Lung (tissue), 11 donors: ENCODE measurements at regions not wholly inside any gene's neighbourhood (a gene's known extent, or its start where the extent isn't known, plus 50 kb on each side); places are given as distances from the start of the nearest gene placed in this dataset.

Source experiments
- ATAC-seq: fragments of 200-7000 bp; cut with Tn5 transposase; one replicate; pipeline ENCODE4 v1.9.1; 2020; ENCODE audit warnings: moderate number of reproducible peaks; ENCODE audit not compliant: insufficient read depth, low FRiP score
- DNase-seq, 3 donors: peaks; one replicate each; pipeline ENCODE4 v3.0.0-alpha.2; 2013 to 2017
- H3K27ac ChIP-seq, 2 donors: one replicate each; pipeline ENCODE4 v1.5.1; 2013; ENCODE audit warnings: mild to moderate bottlenecking in 2 of 2, moderate library complexity in 2 of 2, control low read depth in 1 of 2, inconsistent platforms in 1 of 2, low read depth in 1 of 2, low read length in 1 of 2
- H3K27me3 ChIP-seq, 3 donors: one replicate each; pipeline ENCODE4 v1.5.1; 2013; ENCODE audit warnings: low read length in 2 of 3; ENCODE audit not compliant: control insufficient read depth in 3 of 3, insufficient read depth in 3 of 3
- H3K36me3 ChIP-seq, 4 donors: one replicate each; pipeline ENCODE4 v1.5.1; 2013; ENCODE audit warnings: low read length in 4 of 4, mild to moderate bottlenecking in 1 of 4, moderate library complexity in 1 of 4; ENCODE audit not compliant: control insufficient read depth in 4 of 4, insufficient read depth in 4 of 4
- H3K4me1 ChIP-seq, 5 donors: one replicate each; pipeline ENCODE4 v1.5.1; 2013; ENCODE audit warnings: low read length in 5 of 5, mild to moderate bottlenecking in 2 of 5, moderate library complexity in 1 of 5; ENCODE audit not compliant: control insufficient read depth in 5 of 5, insufficient read depth in 5 of 5
- H3K4me3 ChIP-seq: one replicate; pipeline ENCODE4 v1.5.1; 2013; ENCODE audit warnings: mild to moderate bottlenecking, control low read depth, moderate library complexity
- H3K9ac ChIP-seq, 2 donors: one replicate each; pipeline ENCODE4 v1.5.1; 2013; ENCODE audit warnings: low read length in 2 of 2, control low read depth in 1 of 2; ENCODE audit not compliant: insufficient read depth in 1 of 2
- H3K9me3 ChIP-seq, 4 donors: one replicate each; pipeline ENCODE4 v1.5.1; 2013; ENCODE audit warnings: low read length in 3 of 4, mild to moderate bottlenecking in 1 of 4, moderate library complexity in 1 of 4; ENCODE audit not compliant: control insufficient read depth in 4 of 4, insufficient read depth in 3 of 4
- WGBS, 2 donors: extraction: QIAGEN DNeasy Blood & Tissue Kit; methylation state at CpG; one replicate each; pipeline ENCODE4 v1.1.7; 2013; 5-methylcytosine and 5-hydroxymethylcytosine counted together
- TF ChIP-seq, protein P1 (sequence below): IDR thresholded peaks from 2 replicates; pipeline ENCODE4 v1.5.1; 2012; ENCODE audit warnings: mild to moderate bottlenecking; ENCODE audit errors: control extremely low read depth, extremely low read depth
- donor health status: control.
- donor health status: control.
- donor health status: Bipolar disorder and iron deficiency.
- donor health status: healthy.
- donor health status: DM: yes; HTN: yes; CAD: no.

DNA sequence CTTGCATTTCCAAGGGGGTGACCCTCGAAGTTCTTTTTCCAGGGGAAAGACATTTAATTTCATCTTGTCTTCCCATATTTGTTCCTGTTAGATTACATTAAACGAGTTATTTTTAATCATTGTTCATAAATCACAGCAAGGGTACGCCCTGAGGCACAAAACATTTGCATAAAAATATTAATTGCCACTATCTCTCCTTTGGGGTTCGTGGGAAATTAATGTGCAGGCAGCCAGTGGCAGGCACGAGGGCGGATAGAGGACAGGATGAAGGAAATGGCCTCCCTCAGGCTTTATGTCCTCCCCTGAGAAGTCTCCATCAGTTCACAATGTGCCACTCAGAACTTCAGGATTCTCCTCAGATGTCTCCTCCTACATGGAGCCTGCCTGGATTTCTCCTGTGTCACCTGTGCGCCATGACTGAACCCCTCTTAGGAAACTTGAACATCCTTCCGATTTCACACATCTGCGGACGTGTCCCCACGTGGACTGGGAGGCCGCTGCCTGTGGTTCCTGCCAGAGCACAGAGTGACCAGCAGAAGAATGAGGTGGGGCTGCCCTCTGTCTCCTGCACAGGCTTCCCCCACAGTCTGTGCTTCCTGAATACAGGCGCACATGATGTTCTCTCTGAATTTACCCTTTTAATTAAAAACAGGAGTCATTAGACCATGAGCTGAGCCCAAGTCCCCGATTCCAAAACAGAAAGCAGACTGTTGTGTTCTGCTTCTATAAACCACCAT, 1085.9 kb downstream of the TBC1D22A start:
- 82 to 88% methylated on average over 14 of the region's 14 CpGs for WGBS, 2 donors
- no peak overlapping the region for H3K27ac ChIP-seq
- no peaks in the 10 kb centered on the region for H3K36me3 ChIP-seq
- no peak overlapping the region for H3K4me3 ChIP-seq
- DNase-seq (no peak), ATAC-seq (no peak)
- peaks cover 0 to 2% (median 0%) of the 10 kb centered on the region in 4 donors for H3K9me3 ChIP-seq
- peaks cover 0 to 19% (median 0%) of the 10 kb centered on the region in 5 donors for H3K4me1 ChIP-seq
- H3K9ac ChIP-seq, result no peak overlapping the region
- H3K27me3 ChIP-seq, result peaks cover 0 to 3% (median 2%) of the 10 kb centered on the region in 3 donors
- TF ChIP-seq, protein P1, sequence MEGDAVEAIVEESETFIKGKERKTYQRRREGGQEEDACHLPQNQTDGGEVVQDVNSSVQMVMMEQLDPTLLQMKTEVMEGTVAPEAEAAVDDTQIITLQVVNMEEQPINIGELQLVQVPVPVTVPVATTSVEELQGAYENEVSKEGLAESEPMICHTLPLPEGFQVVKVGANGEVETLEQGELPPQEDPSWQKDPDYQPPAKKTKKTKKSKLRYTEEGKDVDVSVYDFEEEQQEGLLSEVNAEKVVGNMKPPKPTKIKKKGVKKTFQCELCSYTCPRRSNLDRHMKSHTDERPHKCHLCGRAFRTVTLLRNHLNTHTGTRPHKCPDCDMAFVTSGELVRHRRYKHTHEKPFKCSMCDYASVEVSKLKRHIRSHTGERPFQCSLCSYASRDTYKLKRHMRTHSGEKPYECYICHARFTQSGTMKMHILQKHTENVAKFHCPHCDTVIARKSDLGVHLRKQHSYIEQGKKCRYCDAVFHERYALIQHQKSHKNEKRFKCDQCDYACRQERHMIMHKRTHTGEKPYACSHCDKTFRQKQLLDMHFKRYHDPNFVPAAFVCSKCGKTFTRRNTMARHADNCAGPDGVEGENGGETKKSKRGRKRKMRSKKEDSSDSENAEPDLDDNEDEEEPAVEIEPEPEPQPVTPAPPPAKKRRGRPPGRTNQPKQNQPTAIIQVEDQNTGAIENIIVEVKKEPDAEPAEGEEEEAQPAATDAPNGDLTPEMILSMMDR, result no peak

DNA sequence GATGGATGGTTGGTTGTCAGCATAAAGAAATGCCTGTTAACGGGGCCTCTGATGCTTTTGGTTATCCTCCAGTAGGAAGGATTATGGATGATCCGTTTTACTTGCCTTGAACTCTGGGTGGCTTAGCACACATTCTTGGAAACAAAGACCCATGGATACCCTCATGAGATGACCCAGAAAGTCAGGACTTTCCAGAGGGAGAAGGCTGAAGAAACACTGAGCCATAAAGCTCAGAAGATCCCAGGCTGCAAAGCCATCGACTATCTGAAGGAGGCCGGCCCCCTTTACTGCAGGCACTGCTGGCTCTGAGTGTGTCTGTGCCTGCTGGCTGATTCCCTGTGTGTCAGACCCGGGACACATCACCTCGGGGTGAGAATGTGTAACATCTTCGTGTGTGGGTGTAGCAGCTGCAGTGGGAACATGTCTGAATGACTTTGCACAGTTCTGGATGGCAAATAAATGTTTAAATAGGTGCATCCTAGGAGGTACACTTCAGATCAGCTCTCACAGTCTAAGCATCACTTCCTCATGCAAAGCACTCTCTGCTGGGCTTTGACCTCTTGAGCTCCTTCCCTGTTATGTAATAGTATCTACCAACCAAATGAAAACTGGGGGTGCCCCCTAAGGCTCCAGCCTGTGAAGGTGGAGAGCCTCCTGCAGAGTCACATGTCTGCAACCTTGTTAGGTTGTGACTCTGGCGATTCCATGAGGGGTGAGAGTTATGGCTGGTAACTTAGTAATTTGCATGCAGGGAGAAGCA, 1084.9 kb downstream of the TBC1D22A start:
- Histone ChIP-seq H3K27ac (no peak overlapping the region), H3K4me1 (peaks cover 0 to 19% (median 0%) of the 10 kb centered on the region in 5 donors), H3K9me3 (peaks cover 0 to 3% (median 0%) of the 10 kb centered on the region in 4 donors), H3K36me3 (no peaks in the 10 kb centered on the region), H3K9ac (no peak overlapping the region), H3K4me3 (no peak overlapping the region), H3K27me3 (peaks cover 0 to 2% (median 0%) of the 10 kb centered on the region in 3 donors)
- TF ChIP-seq, protein P1, result no peak
- WGBS, 2 donors, result 59 to 69% methylated on average over 8 of the region's 8 CpGs
- ATAC-seq (no peak), DNase-seq (no peak)

DNA sequence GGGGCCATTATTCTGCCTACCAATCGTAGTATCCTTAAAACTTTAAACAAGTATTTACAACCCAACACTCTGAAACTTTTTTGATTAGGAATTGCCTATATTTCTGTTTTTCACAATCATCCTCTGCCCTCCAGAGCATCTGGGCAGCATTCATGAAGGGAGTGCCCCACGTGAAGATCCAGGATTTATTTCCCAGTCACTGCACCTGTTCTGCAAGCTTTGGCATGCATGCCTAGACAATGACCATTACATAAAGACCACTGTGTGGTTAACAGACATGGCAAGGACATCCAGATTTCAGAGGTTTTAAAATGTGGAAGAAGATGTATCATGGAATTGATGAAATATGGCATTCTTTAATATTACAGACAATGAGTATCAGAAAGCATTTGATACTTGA, 1083.8 kb downstream of the TBC1D22A start:
- WGBS, 2 donors, result 67 to 76% methylated on average over 2 of the region's 2 CpGs
- no peak overlapping the region for H3K4me3 ChIP-seq
- H3K4me1 ChIP-seq, result peaks cover 0 to 14% (median 0%) of the 10 kb centered on the region in 5 donors
- TF ChIP-seq, protein P1, result no peak
- ATAC-seq (no peak), DNase-seq (no peak)
- no peaks in the 10 kb centered on the region for H3K36me3 ChIP-seq
- H3K27ac ChIP-seq, result no peak overlapping the region
- H3K9ac ChIP-seq, result no peak overlapping the region
- H3K27me3 ChIP-seq, result peaks cover 0 to 2% (median 0%) of the 10 kb centered on the region in 3 donors
- peaks cover 0 to 5% (median 0%) of the 10 kb centered on the region in 4 donors for H3K9me3 ChIP-seq
